Upper lobe of left lung (tissue), 4 donors: ENCODE measurements at regions not wholly inside any gene's neighbourhood (a gene's known extent, or its start where the extent isn't known, plus 50 kb on each side); places are given as distances from the start of the nearest gene placed in this dataset.

Experiments used
- POLR2A ChIP-seq, 4 donors: fragments of 450-650 bp; IDR thresholded peaks; one replicate each; pipeline ENCODE4 v1.5.1; 2016 to 2017; ENCODE audit warnings: antibody characterized with exemption in 4 of 4, mild to moderate bottlenecking in 2 of 4
- POLR2AphosphoS5 ChIP-seq, 2 donors: sonication (generic); formaldehyde crosslinking; IDR thresholded peaks; one replicate each; pipeline ENCODE4 v1.5.1; 2017; ENCODE audit warnings: antibody characterized with exemption in 2 of 2

DNA sequence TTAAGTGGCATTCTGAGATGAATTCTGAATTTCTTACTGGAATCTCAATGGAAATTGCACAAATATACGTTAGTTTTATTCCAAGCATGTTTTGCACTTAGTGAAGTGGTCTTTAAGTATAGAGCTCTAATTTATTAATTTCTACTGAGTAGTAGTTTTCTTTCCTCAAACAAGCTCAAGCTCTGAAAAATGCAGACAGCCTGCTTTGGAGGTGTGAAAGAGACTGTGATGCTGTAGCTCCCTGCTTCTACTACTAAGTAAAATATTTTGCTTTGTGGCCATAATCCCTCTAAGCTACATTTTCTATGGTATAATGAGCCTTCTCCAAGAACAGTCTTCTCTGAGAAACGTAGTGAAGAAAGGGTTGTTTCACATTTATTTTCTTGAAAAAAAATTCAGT lies 243.5 kb upstream of the HS3ST5 start:
- no peak for TF ChIP-seq POLR2AphosphoS5 (IDR thresholded peaks at IDR 0.05)
- TF ChIP-seq POLR2A (IDR thresholded peaks at IDR 0.05) = no peak
